GM23248 (cell line): ENCODE measurements at regions not wholly inside any gene's neighbourhood (a gene's known extent, or its start where the extent isn't known, plus 50 kb on each side); places are given as distances from the start of the nearest gene placed in this dataset.

Experiments
- DNase-seq: peaks from one replicate; pipeline ENCODE4 v3.0.0-alpha.2; 2015
- H2AFZ ChIP-seq: fragments of 200-600 bp; sonication (generic); 2 replicates; pipeline ENCODE4 v1.6.1; 2016; ENCODE audit warnings: antibody characterized with exemption
- H3F3A ChIP-seq: fragments of 200-600 bp; sonication (generic); 2 replicates; pipeline ENCODE4 v1.6.1; 2016; ENCODE audit warnings: mild to moderate bottlenecking, antibody characterized with exemption, mixed run types; ENCODE audit not compliant: insufficient read depth
- H3K27ac ChIP-seq: fragments of 200-600 bp; sonication (generic); 2 replicates; pipeline ENCODE4 v1.5.1; 2016; ENCODE audit warnings: mild to moderate bottlenecking
- H3K27me3 ChIP-seq: fragments of 200-600 bp; sonication (generic); replicated peaks from 2 replicates; pipeline ENCODE4 v1.6.1; 2016; ENCODE audit warnings: mild to moderate bottlenecking; ENCODE audit not compliant: insufficient read depth
- H3K36me3 ChIP-seq: fragments of 200-600 bp; sonication (generic); 2 replicates; pipeline ENCODE4 v1.6.1; 2016; ENCODE audit warnings: low read depth, mild to moderate bottlenecking
- H3K4me1 ChIP-seq: fragments of 200-600 bp; sonication (generic); 2 replicates; pipeline ENCODE4 v1.6.1; 2016; ENCODE audit warnings: mild to moderate bottlenecking; ENCODE audit not compliant: insufficient read depth
- H3K4me2 ChIP-seq: fragments of 200-600 bp; sonication (generic); one replicate; pipeline ENCODE4 v1.6.1; 2016; ENCODE audit warnings: mild to moderate bottlenecking; ENCODE audit not compliant: unreplicated experiment
- H3K4me3 ChIP-seq: fragments of 200-600 bp; sonication (generic); 2 replicates; pipeline ENCODE4 v1.5.1; 2016; ENCODE audit warnings: mild to moderate bottlenecking
- H3K79me2 ChIP-seq: fragments of 200-600 bp; sonication (generic); 2 replicates; pipeline ENCODE4 v1.6.1; 2016; ENCODE audit warnings: mild to moderate bottlenecking; ENCODE audit not compliant: insufficient read depth
- H3K9ac ChIP-seq: fragments of 200-600 bp; sonication (generic); 2 replicates; pipeline ENCODE4 v1.6.1; 2016; ENCODE audit warnings: mild to moderate bottlenecking
- H3K9me2 ChIP-seq: fragments of 200-600 bp; sonication (generic); 2 replicates; pipeline ENCODE4 v1.6.1; 2016; ENCODE audit warnings: mixed run types, mild to moderate bottlenecking, moderate library complexity; ENCODE audit not compliant: insufficient read depth
- H3K9me3 ChIP-seq: fragments of 200-600 bp; sonication (generic); one replicate; pipeline ENCODE4 v1.6.1; 2017; ENCODE audit warnings: low read depth
- H4K20me1 ChIP-seq: fragments of 200-600 bp; sonication (generic); 2 replicates; pipeline ENCODE4 v1.6.0; 2016; ENCODE audit not compliant: insufficient read depth
- EZH2 ChIP-seq: fragments of 200-600 bp; sonication (generic); IDR thresholded peaks from 2 replicates; pipeline ENCODE4 v1.6.1; 2018; ENCODE audit warnings: antibody characterized with exemption, mild to moderate bottlenecking; ENCODE audit not compliant: insufficient read depth, poor library complexity, severe bottlenecking
- EZH2phosphoT487 ChIP-seq: fragments of 200-600 bp; sonication (generic); IDR thresholded peaks from 2 replicates; pipeline ENCODE4 v1.6.1; 2018; ENCODE audit warnings: antibody characterized with exemption, moderate library complexity, mild to moderate bottlenecking, low read depth; ENCODE audit not compliant: insufficient read depth
- WGBS, 2 experiments: methylation state at CpG; one replicate each; pipeline ENCODE4 v1.1.6; 2015 to 2017; ENCODE audit warnings: low lambda C conversion rate in 2 of 2, low coverage in 1 of 2; ENCODE audit errors: missing lambda C conversion rate in 2 of 2; 5-methylcytosine and 5-hydroxymethylcytosine counted together
- in situ Hi-C: fragments of 300-500 bp; cut with MboI; formaldehyde crosslinking; loops from 2 replicates; pipeline ENCODE4 v1.15.0; 2020

DNA sequence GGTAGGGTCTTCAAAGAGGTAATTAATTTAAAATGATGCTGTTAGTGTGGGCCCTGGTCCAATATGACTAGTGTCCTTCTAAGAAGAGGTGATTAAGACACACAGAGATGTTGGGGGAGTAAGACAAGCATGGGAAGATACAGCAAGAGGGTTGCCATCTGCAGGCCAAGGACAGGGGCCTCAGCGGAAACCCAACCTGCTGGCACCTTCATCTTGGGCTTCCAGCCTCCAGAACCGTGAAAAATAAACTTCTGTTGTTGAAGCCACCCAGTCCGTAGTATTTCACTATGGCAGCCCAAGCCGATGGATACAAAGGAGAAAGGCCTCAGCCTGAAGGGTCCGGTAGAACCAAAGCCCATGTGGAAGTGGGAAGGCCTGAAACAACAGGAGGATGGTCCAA, 161.7 kb upstream of the UBE2E1 start:
- no peaks in the 10 kb centered on the region for H3K9me3 ChIP-seq
- H3K4me2 ChIP-seq = no peak overlapping the region
- no peaks in the 10 kb centered on the region for H3K79me2 ChIP-seq
- no peaks in the 10 kb centered on the region for H3K9me2 ChIP-seq
- in situ Hi-C loops = no loop called here
- no peaks in the 10 kb centered on the region for H4K20me1 ChIP-seq
- no peak overlapping the region for H3K27ac ChIP-seq
- 94 to 95% methylated on average over 5 of the region's 5 CpGs for WGBS, 2 experiments
- no peak overlapping the region for H3K9ac ChIP-seq
- no peaks in the 10 kb centered on the region for H3K36me3 ChIP-seq
- no peak for DNase-seq
- no peaks in the 10 kb centered on the region for H3K27me3 ChIP-seq
- peaks cover 9% of the 10 kb centered on the region for H3F3A ChIP-seq
- H3K4me3 ChIP-seq = no peak overlapping the region
- peaks cover 13% of the 10 kb centered on the region for H3K4me1 ChIP-seq
- H2AFZ ChIP-seq = no peak overlapping the region
- no peak for TF ChIP-seq EZH2phosphoT487
- TF ChIP-seq EZH2 = no peak

DNA sequence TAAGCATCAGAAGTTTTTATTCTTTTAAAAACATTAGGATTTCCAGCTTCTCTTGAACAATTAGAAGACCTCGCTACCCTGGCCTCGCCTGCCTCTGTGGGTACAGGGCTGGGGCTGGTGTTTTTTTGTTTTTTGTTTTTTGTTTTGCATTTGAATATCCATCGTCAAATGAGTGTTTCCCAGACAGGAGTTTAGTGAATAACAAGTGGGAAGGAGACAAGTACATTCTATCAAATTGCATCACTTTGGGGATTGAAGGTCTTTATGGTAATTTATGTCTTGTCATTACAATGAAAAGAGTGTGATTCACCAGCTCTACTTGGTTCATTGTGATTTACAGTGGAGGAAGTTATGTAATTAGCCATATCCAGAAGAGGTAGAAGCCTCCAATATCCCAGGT, 161.1 kb upstream of the UBE2E1 start:
- no peak overlapping the region for H3K27ac ChIP-seq
- no peak overlapping the region for H3K4me3 ChIP-seq
- no peaks in the 10 kb centered on the region for H3K9me2 ChIP-seq
- no peaks in the 10 kb centered on the region for H3K27me3 ChIP-seq
- TF ChIP-seq EZH2phosphoT487 = no peak
- no peak for TF ChIP-seq EZH2
- no peaks in the 10 kb centered on the region for H4K20me1 ChIP-seq
- in situ Hi-C loops = no loop called here
- DNase-seq = no peak
- 93 to 95% methylated on average over 3 of the region's 3 CpGs for WGBS, 2 experiments
- peaks cover 19% of the 10 kb centered on the region for H3K4me1 ChIP-seq
- H3F3A ChIP-seq = peaks cover 13% of the 10 kb centered on the region
- no peaks in the 10 kb centered on the region for H3K79me2 ChIP-seq
- no peak overlapping the region for H3K9ac ChIP-seq
- no peaks in the 10 kb centered on the region for H3K36me3 ChIP-seq
- H3K9me3 ChIP-seq = no peaks in the 10 kb centered on the region
- no peak overlapping the region for H2AFZ ChIP-seq
- H3K4me2 ChIP-seq = no peak overlapping the region

DNA sequence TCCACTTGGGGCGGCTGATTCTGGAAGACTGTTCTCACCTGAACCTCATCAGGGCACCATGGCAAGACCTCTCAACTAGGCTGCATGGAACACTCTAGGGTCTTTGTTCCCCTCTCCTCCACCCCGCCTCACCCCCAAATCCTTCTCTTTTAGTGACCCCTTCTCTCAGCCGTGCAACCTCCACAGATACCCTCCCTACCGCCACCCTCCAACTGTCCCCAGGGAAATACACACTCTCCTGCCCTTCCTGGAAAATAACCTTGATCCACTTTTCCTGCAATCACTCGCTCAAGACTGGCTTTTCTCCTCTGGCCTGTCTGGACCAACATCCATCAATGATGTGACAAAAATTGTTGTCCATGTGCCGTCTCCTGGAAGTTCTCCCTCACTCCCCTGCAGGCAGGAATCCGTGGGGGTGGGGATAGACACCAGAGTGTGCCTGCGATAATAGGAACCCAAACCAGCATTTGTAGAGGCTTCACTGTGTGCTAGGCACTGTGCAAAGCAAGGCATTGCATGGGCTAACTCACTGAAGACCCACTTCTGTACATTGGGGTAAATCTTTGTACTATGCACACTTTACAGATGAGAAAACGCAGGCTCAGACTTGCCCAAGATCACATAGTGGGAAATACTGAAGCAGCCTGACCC, 160.1 kb upstream of the UBE2E1 start:
- Histone ChIP-seq H4K20me1 (no peaks in the 10 kb centered on the region), H3K4me2 (no peak overlapping the region)

DNA sequence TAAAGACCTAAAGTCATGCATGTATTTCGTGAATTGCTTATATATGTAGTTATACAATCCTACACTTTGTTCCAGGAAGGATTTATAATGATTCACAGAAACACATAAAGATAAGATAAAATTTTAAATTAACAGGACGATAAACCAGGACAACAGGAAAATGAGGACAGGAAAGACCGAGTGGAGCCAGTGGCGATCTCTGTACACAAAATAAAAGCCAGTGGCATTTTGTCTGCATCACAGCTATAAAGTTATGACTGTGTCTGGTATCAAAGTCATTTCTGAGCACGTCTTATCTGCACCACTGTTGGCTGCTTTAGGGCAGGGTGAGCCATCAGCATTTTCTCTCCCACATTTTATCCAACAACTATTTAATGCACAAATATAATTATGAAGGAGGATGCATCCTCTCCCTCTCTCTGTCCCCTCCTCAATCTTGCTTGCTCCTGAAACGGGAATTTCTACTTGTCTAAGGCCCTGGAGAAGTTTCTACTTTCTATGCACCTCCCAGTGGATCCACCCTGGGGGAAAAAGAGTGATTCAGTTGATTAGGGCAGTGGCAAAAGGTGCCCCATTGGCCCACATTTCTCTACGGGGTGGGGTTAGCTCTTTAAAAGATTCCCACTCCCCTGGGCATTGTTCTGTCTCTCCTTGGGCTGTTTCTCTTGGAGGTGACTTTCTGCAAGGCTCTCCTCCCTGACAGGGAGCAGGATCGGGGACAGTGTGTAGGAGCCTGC, 159.4 kb upstream of the UBE2E1 start:
- H4K20me1 ChIP-seq = no peaks in the 10 kb centered on the region
- no peak overlapping the region for H3K9ac ChIP-seq
- H3K79me2 ChIP-seq = no peaks in the 10 kb centered on the region
- no peak for DNase-seq
- in situ Hi-C loops = no loop called here
- H3F3A ChIP-seq = peaks cover 18% of the 10 kb centered on the region
- peaks cover 28% of the 10 kb centered on the region for H3K4me1 ChIP-seq
- 72 to 73% methylated on average over 8 of the region's 8 CpGs for WGBS, 2 experiments
- H3K27ac ChIP-seq = no peak overlapping the region
- H3K9me3 ChIP-seq = no peaks in the 10 kb centered on the region
- no peak overlapping the region for H3K4me3 ChIP-seq
- H3K36me3 ChIP-seq = no peaks in the 10 kb centered on the region
- H3K9me2 ChIP-seq = no peaks in the 10 kb centered on the region
- H2AFZ ChIP-seq = no peak overlapping the region
- TF ChIP-seq EZH2phosphoT487 (no peak), EZH2 (no peak)
- no peaks in the 10 kb centered on the region for H3K27me3 ChIP-seq
- no peak overlapping the region for H3K4me2 ChIP-seq

More for the DNA sequence above, 160.1 kb upstream of the UBE2E1 start:
- Histone ChIP-seq H3K9me3 (no peaks in the 10 kb centered on the region), H3F3A (peaks cover 15% of the 10 kb centered on the region), H2AFZ (no peak overlapping the region), H3K4me1 (peaks cover 23% of the 10 kb centered on the region), H3K9ac (no peak overlapping the region), H3K4me3 (no peak overlapping the region), H3K79me2 (no peaks in the 10 kb centered on the region), H3K27ac (no peak overlapping the region), H3K9me2 (no peaks in the 10 kb centered on the region), H3K27me3 (no peaks in the 10 kb centered on the region), H3K36me3 (no peaks in the 10 kb centered on the region)
- 91 to 96% methylated on average over 8 to 9 of the region's 9 CpGs for WGBS, 2 experiments
- TF ChIP-seq EZH2phosphoT487 = no peak
- DNase-seq = no peak
- in situ Hi-C loops = no loop called here
